Progenitor cell of endocrine pancreas (in vitro differentiated cells): ENCODE measurements at regions not wholly inside any gene's neighbourhood (a gene's known extent, or its start where the extent isn't known, plus 50 kb on each side); places are given as distances from the start of the nearest gene placed in this dataset.
"Not testable (repeated sequence)": the region's sequence is repeated elsewhere in the genome, so short reads cannot be mapped to it uniquely, and the experiment has no call there.

ENCODE experiments used
- DNase-seq: peaks from one replicate; pipeline ENCODE4 v3.0.0; 2021; ENCODE audit warnings: low spot score; ENCODE audit not compliant: unreplicated experiment
- H3K27ac Mint-ChIP-seq: 2 replicates; pipeline ENCODE4 v1.8.0; 2021; ENCODE audit warnings: mild to moderate bottlenecking, moderate library complexity, mixed read lengths
- H3K27me3 Mint-ChIP-seq: 2 replicates; pipeline ENCODE4 v1.8.0; 2021; ENCODE audit warnings: mixed read lengths
- H3K36me3 Mint-ChIP-seq: 2 replicates; pipeline ENCODE4 v1.8.0; 2022; ENCODE audit warnings: mixed read lengths; ENCODE audit not compliant: insufficient read depth
- H3K4me1 Mint-ChIP-seq: 2 replicates; pipeline ENCODE4 v1.8.0; 2021; ENCODE audit warnings: low read depth, mixed read lengths
- H3K4me3 Mint-ChIP-seq: 2 replicates; pipeline ENCODE4 v1.8.0; 2021; ENCODE audit warnings: low read depth, mild to moderate bottlenecking, moderate library complexity, mixed read lengths
- H3K9me3 Mint-ChIP-seq: 2 replicates; pipeline ENCODE4 v1.8.0; 2021; ENCODE audit warnings: low read depth, mixed read lengths
- TF ChIP-seq, protein P1 (sequence below): fragments of 200-600 bp; sonication (generic); IDR thresholded peaks from one replicate; pipeline ENCODE4 v1.5.0; 2021; ENCODE audit warnings: antibody characterized with exemption, mild to moderate bottlenecking; ENCODE audit not compliant: unreplicated experiment

DNA sequence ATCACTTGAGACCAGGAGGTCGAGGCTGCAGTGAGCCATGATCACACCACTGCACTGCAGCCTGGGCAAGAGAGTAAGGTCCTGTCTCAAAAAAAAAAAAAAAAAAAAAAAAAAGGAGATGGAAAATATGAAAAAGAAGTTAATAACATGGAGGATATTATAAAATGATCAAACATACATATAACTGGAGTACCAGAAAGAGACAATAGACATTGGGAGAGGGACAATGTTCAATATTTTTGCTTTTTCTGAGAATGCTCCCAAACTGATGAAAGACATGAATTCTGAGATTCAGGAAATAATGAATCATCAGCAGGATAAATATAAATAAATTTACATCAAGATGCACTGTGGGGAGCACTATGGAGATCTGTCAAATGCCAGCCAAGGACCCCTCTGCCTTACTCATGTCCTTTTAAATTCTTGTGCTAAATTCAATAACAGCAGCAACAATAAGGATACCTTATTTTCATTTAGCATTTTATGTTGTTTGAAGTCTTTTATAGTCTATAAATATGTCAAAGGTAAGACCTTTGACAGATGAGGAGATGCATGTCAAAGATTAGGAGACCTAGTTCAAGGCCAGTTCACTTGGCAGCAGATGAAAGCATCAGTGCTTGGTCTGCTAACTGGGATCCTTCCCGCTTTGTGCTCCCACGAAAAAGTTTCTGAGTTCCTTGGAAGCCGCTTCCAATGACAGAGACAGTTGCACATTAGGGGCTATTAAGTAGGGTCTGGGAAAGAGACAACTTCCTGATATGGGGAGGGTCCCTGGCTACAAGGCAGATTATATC, 97.7 kb downstream of the TLR5 start:
- Mint-ChIP-seq H3K36me3 (no peaks in the 10 kb centered on the region), H3K9me3 (peaks cover 10% of the 10 kb centered on the region), H3K4me3 (no peak overlapping the region), H3K27me3 (peaks cover 14% of the 10 kb centered on the region), H3K4me1 (peaks cover 1% of the 10 kb centered on the region), H3K27ac (no peak overlapping the region)
- DNase-seq: no peak
- TF ChIP-seq, protein P1, sequence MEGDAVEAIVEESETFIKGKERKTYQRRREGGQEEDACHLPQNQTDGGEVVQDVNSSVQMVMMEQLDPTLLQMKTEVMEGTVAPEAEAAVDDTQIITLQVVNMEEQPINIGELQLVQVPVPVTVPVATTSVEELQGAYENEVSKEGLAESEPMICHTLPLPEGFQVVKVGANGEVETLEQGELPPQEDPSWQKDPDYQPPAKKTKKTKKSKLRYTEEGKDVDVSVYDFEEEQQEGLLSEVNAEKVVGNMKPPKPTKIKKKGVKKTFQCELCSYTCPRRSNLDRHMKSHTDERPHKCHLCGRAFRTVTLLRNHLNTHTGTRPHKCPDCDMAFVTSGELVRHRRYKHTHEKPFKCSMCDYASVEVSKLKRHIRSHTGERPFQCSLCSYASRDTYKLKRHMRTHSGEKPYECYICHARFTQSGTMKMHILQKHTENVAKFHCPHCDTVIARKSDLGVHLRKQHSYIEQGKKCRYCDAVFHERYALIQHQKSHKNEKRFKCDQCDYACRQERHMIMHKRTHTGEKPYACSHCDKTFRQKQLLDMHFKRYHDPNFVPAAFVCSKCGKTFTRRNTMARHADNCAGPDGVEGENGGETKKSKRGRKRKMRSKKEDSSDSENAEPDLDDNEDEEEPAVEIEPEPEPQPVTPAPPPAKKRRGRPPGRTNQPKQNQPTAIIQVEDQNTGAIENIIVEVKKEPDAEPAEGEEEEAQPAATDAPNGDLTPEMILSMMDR: no peak

DNA sequence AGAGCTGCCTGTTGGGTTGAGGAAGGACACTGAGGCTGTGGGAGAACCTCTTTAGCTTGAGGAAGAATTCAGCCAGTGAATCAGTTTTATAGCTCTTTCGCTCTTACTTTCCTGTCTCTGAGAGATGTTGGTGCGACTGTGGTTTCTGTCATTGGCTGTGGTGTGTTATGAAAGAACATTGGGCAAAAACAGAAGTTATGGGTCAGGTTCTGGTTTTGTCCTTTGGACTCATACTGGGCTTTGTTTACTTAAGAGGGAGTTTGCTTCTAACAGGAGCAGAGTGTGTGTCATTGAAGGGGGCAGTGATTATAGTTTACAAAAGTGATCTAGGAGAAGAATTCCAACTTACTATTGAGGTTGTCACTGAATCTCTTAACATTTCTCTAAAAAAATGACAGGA, 97.0 kb downstream of the TLR5 start:
- DNase-seq: no peak
- Mint-ChIP-seq H3K36me3 (no peaks in the 10 kb centered on the region), H3K4me1 (peaks cover 1% of the 10 kb centered on the region), H3K27ac (no peak overlapping the region), H3K27me3 (peaks cover 10% of the 10 kb centered on the region), H3K4me3 (no peak overlapping the region), H3K9me3 (peaks cover 10% of the 10 kb centered on the region)
- TF ChIP-seq, protein P1: no peak

DNA sequence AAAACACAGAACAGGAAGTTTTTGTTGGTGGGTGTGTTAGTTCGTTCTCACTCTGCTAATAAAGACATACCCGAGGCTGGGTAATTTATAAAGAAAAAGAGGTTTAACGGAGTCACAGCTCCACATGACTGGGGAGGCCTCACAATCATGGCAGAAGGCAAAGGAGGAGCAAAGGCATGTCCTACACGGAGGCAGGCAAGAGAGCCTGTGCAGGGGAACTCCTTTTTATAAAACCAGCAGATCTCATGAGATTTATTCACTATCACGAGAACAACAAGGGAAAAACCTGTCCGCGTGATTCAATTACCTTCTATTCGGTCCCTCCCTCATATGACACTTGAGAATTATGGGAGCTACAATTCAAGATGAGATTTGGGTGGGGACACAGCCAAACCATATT, 96.6 kb downstream of the TLR5 start:
- not testable (repeated sequence) for H3K27ac Mint-ChIP-seq, DNase-seq, H3K4me1 Mint-ChIP-seq, H3K27me3 Mint-ChIP-seq, H3K9me3 Mint-ChIP-seq, H3K4me3 Mint-ChIP-seq, H3K36me3 Mint-ChIP-seq

DNA sequence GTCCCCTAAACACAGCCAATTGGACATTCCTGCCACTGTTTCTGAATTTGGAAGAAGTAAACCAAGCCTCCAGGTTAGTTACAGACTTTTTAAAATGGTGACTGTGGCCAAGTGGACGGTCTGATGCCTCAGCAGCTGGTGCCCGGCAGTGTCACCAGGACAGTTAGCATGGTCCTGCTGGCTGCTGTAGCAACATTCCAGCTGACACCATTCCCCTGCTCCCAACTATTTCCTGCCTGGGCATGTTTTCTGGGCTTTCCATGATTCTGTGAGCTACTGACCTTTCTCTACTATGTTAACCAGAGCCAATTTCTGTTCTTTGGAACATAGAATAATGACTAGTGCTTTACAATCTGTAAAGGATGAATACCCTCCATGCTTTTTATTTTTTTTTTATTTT, 95.0 kb downstream of the TLR5 start:
- peaks cover 6% of the 10 kb centered on the region for H3K27me3 Mint-ChIP-seq
- TF ChIP-seq, protein P1: no peak
- no peak overlapping the region for H3K27ac Mint-ChIP-seq
- H3K9me3 Mint-ChIP-seq: peaks cover 10% of the 10 kb centered on the region
- no peaks in the 10 kb centered on the region for H3K4me1 Mint-ChIP-seq
- no peak overlapping the region for H3K4me3 Mint-ChIP-seq
- H3K36me3 Mint-ChIP-seq: no peaks in the 10 kb centered on the region
- no peak for DNase-seq

DNA sequence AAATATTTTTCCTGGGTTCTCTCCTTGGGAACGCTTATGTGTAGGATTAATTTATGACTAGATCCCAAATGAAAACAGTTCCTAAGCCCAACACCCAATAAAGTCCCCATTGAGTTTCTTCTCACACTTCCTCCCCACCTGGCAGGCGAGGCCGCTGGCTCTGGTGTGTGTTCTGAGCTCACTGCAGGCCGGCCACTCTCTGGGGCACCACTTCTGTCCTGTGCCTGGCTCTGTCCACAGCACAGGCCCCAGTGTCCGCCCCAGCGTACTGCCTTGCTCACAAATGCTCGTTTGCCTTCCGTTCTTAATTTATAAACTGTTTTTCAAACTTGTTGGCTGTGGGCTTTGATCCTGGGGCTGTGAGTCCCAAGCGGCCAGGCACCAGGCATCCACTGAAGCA, 90.6 kb downstream of the TLR5 start:
- H3K36me3 Mint-ChIP-seq: no peaks in the 10 kb centered on the region
- no peak for DNase-seq
- no peak overlapping the region for H3K27ac Mint-ChIP-seq
- H3K9me3 Mint-ChIP-seq: no peaks in the 10 kb centered on the region
- no peaks in the 10 kb centered on the region for H3K4me1 Mint-ChIP-seq
- H3K27me3 Mint-ChIP-seq: peaks cover 6% of the 10 kb centered on the region
- no peak overlapping the region for H3K4me3 Mint-ChIP-seq
- TF ChIP-seq, protein P1: no peak

DNA sequence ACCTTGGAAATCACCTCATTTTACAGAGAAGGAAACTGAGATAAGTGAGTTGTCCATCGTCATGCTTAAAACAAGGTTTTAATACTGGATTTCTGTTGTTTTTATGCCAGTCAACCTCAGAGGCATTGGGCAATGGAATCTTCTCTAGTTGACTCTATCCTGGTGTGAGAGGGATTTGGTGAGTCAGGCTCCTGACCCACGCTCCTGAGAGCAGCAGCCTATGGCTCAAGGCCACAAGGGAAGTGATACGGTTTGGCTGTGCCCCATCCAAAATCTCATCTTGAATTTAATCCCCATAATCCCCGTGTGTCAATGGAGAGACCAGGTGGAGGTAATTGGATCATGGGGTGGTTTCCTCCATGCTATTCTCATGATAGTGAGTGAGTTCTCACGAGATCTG, 90.1 kb downstream of the TLR5 start:
- Mint-ChIP-seq H3K9me3 (no peaks in the 10 kb centered on the region), H3K4me3 (no peak overlapping the region), H3K27me3 (peaks cover 6% of the 10 kb centered on the region), H3K27ac (no peak overlapping the region), H3K36me3 (no peaks in the 10 kb centered on the region), H3K4me1 (no peaks in the 10 kb centered on the region)
- DNase-seq: no peak
- TF ChIP-seq, protein P1: no peak
